ENCODE measurements at regions not wholly inside any gene's neighbourhood (a gene's known extent, or its start where the extent isn't known, plus 50 kb on each side); places are given as distances from the start of the nearest gene placed in this dataset.
A peak's percentile ranks its signal among the peaks of the same experiment; 100 is the strongest.
"Not testable (repeated sequence)": the region's sequence is repeated elsewhere in the genome, so short reads cannot be mapped to it uniquely, and the experiment has no call there.

- DNase-seq: no peak
Measured at GRCh38 chr2:8442833-8443486, 238.9 kb upstream of the ID2 start.

- DNase-seq: no peak
Measured at GRCh38 chr2:8445580-8445979, 236.3 kb upstream of the ID2 start.

- DNase-seq: not testable (repeated sequence)
Measured at GRCh38 chr2:8446751-8447150, 235.1 kb upstream of the ID2 start.

GRCh38 chr2:8447610-8448221, 234.1 kb upstream of the ID2 start:
- DNase-seq: peak; percentile 62

GRCh38 chr2:8448824-8449556, 232.9 kb upstream of the ID2 start:
- DNase-seq: no peak

- DNase-seq: no peak
Measured at GRCh38 chr2:8451273-8451672, 230.6 kb upstream of the ID2 start.

- no peak for DNase-seq
Measured at GRCh38 chr2:8452296-8452695, 229.6 kb upstream of the ID2 start.

GRCh38 chr2:8452979-8453903, 228.6 kb upstream of the ID2 start:
- no peak for DNase-seq

- DNase-seq: peak; percentile 22
Measured at GRCh38 chr2:8453904-8454302, 228.0 kb upstream of the ID2 start.

- DNase-seq: no peak
Measured at GRCh38 chr2:8454797-8455196, 227.1 kb upstream of the ID2 start.

- DNase-seq: peak; percentile 11
Measured at GRCh38 chr2:8455236-8456150, 226.4 kb upstream of the ID2 start.

- DNase-seq: peak; percentile 10
Measured at GRCh38 chr2:8456151-8457091, 225.4 kb upstream of the ID2 start.

- DNase-seq: no peak
Measured at GRCh38 chr2:8457092-8457481, 224.8 kb upstream of the ID2 start.

- no peak for DNase-seq
Measured at GRCh38 chr2:8457699-8458502, 224.0 kb upstream of the ID2 start.

- DNase-seq: no peak
Measured at GRCh38 chr2:8458503-8459459, 223.1 kb upstream of the ID2 start.

GRCh38 chr2:8459474-8459873, 222.4 kb upstream of the ID2 start:
- no peak for DNase-seq

GRCh38 chr2:8461341-8461740, 220.5 kb upstream of the ID2 start:
- no peak for DNase-seq

GRCh38 chr2:8462280-8462679, 219.6 kb upstream of the ID2 start:
- DNase-seq: no peak

Measured in fibroblast of skin of scalp (primary cell).